ENCODE measurements at regions not wholly inside any gene's neighbourhood (a gene's known extent, or its start where the extent isn't known, plus 50 kb on each side); places are given as distances from the start of the nearest gene placed in this dataset.

GRCh38 chr5:174529925-174530681, 194.3 kb upstream of the MSX2 start:
- DNase-seq = no peak
- TF ChIP-seq CTCF (IDR thresholded peaks at IDR 0.05; ENCODE audit: control extremely low read depth, extremely low read depth) = no peak
- Histone ChIP-seq H3K36me3 (ENCODE audit: control insufficient read depth in 4 of 4, insufficient read depth in 4 of 4, low read length in 4 of 4) (no peaks in the 10 kb centered on the region), H3K9ac (ENCODE audit: insufficient read depth in 1 of 2, low read length in 2 of 2) (no peak overlapping the region), H3K9me3 (ENCODE audit: control insufficient read depth in 4 of 4, insufficient read depth in 3 of 4, low read length in 3 of 4) (no peaks in the 10 kb centered on the region), H3K27ac (ENCODE audit: low read depth in 1 of 2, low read length in 1 of 2) (no peak overlapping the region), H3K4me1 (ENCODE audit: control insufficient read depth in 5 of 5, insufficient read depth in 5 of 5, low read length in 5 of 5) (peaks cover 0 to 26% (median 3%) of the 10 kb centered on the region in 5 donors), H3K27me3 (ENCODE audit: control insufficient read depth in 3 of 3, insufficient read depth in 3 of 3, low read length in 2 of 3) (no peaks in the 10 kb centered on the region), H3K4me3 (no peak overlapping the region)
- ATAC-seq (ENCODE audit: insufficient read depth, low FRiP score) = no peak
- 84 to 92% methylated on average over 9 of the region's 9 CpGs for WGBS, 2 donors

DNA sequence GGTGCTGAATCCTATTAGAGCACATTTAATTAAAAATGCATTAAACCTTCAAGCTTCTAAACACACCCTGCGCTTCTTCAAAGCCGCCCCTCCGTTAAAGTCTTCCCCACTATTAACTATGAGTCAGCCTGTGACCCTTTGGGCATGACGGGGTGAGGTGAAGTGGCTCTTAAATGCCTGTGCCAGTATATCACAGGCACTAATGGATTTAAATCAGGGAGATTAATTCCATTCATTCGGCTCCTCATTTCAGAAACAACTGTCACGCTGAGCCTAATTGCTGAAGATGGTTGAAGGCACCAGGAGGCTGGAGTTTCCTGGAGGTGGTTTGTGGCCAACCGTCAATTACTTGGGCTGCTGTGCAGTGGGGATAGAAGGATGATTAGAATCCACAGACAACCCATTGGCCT, 192.6 kb upstream of the MSX2 start:
- 58 to 59% methylated on average over 7 of the region's 7 CpGs for WGBS, 2 donors
- Histone ChIP-seq H3K9me3 (ENCODE audit: control insufficient read depth in 4 of 4, insufficient read depth in 3 of 4, low read length in 3 of 4) (no peaks in the 10 kb centered on the region), H3K4me1 (ENCODE audit: control insufficient read depth in 5 of 5, insufficient read depth in 5 of 5, low read length in 5 of 5) (peaks cover 0 to 26% (median 3%) of the 10 kb centered on the region in 5 donors), H3K9ac (ENCODE audit: insufficient read depth in 1 of 2, low read length in 2 of 2) (no peak overlapping the region), H3K36me3 (ENCODE audit: control insufficient read depth in 4 of 4, insufficient read depth in 4 of 4, low read length in 4 of 4) (no peaks in the 10 kb centered on the region), H3K4me3 (no peak overlapping the region), H3K27me3 (ENCODE audit: control insufficient read depth in 3 of 3, insufficient read depth in 3 of 3, low read length in 2 of 3) (peaks cover 0 to 2% (median 0%) of the 10 kb centered on the region in 3 donors), H3K27ac (ENCODE audit: low read depth in 1 of 2, low read length in 1 of 2) (no peak overlapping the region)
- DNase-seq = no peak
- no peak for TF ChIP-seq CTCF (IDR thresholded peaks at IDR 0.05; ENCODE audit: control extremely low read depth, extremely low read depth)
- no peak for ATAC-seq (ENCODE audit: insufficient read depth, low FRiP score)

DNA sequence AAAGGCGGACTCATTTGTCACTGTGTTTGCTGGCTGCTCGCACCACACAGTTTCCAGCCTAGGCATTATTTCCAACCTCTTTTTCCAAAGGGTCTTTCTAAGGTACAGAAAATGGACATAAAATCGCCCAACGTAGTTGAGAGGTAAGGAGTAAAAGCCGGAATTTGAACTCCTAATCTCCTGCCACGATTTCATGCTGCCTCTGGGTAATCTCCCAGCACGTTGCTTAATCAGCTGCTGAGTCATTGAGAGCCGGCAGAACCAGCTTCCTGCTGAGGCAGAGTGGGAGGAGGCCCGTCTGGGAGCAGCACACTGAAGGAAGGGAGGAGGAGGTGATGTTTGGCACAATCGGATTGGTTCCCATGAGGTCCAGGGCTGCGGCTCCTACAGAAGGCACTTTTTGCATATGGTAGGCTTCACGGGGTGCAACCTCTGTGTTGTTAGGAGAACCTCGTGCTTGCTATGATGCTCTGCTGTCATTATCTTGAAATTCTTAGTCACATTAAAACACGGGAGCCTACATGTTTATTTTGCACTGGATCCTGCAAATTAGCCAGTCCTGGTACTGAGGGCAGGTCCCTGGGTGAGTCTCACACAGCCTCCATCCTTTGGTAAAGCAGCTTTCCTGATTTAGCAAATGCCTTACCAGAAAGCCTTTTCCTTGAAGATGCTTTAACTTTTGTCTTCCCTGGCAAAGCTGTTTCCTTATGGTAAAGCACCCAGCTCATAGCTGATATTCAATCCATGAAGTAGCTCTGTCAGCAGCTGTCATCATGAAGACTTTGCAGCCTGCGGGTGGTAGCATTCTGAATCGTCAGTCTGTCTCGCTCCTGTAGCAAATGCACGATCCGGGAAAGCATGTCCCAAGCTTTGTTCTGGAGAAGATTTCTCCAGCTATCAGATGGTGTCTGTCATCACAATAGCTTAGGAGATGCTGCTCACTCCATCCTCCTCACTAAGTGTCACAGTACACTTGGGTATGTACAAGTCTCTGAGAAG, 191.6 kb upstream of the MSX2 start:
- peaks cover 0 to 24% (median 3%) of the 10 kb centered on the region in 5 donors for H3K4me1 ChIP-seq (ENCODE audit: control insufficient read depth in 5 of 5, insufficient read depth in 5 of 5, low read length in 5 of 5)
- H3K36me3 ChIP-seq (ENCODE audit: control insufficient read depth in 4 of 4, insufficient read depth in 4 of 4, low read length in 4 of 4) = no peaks in the 10 kb centered on the region
- no peak overlapping the region for H3K27ac ChIP-seq (ENCODE audit: low read depth in 1 of 2, low read length in 1 of 2)
- ATAC-seq (ENCODE audit: insufficient read depth, low FRiP score) (peak; percentile 87), DNase-seq (peak; percentile 79 to 89 (median 79))
- H3K4me3 ChIP-seq = no peak overlapping the region
- no peak for TF ChIP-seq CTCF (IDR thresholded peaks at IDR 0.05; ENCODE audit: control extremely low read depth, extremely low read depth)
- H3K27me3 ChIP-seq (ENCODE audit: control insufficient read depth in 3 of 3, insufficient read depth in 3 of 3, low read length in 2 of 3) = peaks cover 0 to 2% (median 0%) of the 10 kb centered on the region in 3 donors
- H3K9me3 ChIP-seq (ENCODE audit: control insufficient read depth in 4 of 4, insufficient read depth in 3 of 4, low read length in 3 of 4) = no peaks in the 10 kb centered on the region
- H3K9ac ChIP-seq (ENCODE audit: insufficient read depth in 1 of 2, low read length in 2 of 2) = no peak overlapping the region
- WGBS, 2 donors = 24 to 26% methylated on average over 19 of the region's 19 CpGs
